GM04503 (cell line): ENCODE measurements at regions not wholly inside any gene's neighbourhood (a gene's known extent, or its start where the extent isn't known, plus 50 kb on each side); places are given as distances from the start of the nearest gene placed in this dataset.
"Not testable (repeated sequence)": the region's sequence is repeated elsewhere in the genome, so short reads cannot be mapped to it uniquely, and the experiment has no call there.

Source experiments
- DNase-seq: peaks from one replicate; pipeline ENCODE4 v3.0.0-alpha.2; 2012; ENCODE audit warnings: low read depth

- DNase-seq, result no peak
Observed at GRCh38 chr16:5305023-5305422, 207.4 kb upstream of the EEF2KMT start.

- no peak for DNase-seq
Observed at GRCh38 chr16:5302372-5303114, 204.9 kb upstream of the EEF2KMT start.

- DNase-seq, result no peak
Observed at GRCh38 chr16:5298202-5298601, 200.6 kb upstream of the EEF2KMT start.

GRCh38 chr16:5296176-5296575 lies 198.6 kb upstream of the EEF2KMT start:
- DNase-seq, result no peak

GRCh38 chr16:5295304-5295703 lies 197.7 kb upstream of the EEF2KMT start:
- DNase-seq, result not testable (repeated sequence)

GRCh38 chr16:5282152-5282551 lies 184.6 kb upstream of the EEF2KMT start:
- not testable (repeated sequence) for DNase-seq

GRCh38 chr16:5257462-5257861 lies 159.9 kb upstream of the EEF2KMT start:
- no peak for DNase-seq

- DNase-seq, result no peak
Observed at GRCh38 chr16:5252791-5253190, 155.2 kb upstream of the EEF2KMT start.

- DNase-seq, result not testable (repeated sequence)
Observed at GRCh38 chr16:5247403-5247802, 149.8 kb upstream of the EEF2KMT start.

- not testable (repeated sequence) for DNase-seq
Observed at GRCh38 chr16:5240278-5240626, 142.7 kb upstream of the EEF2KMT start.

- not testable (repeated sequence) for DNase-seq
Observed at GRCh38 chr16:5239472-5240277, 142.1 kb upstream of the EEF2KMT start.

GRCh38 chr16:5235119-5235518 lies 137.5 kb upstream of the EEF2KMT start:
- DNase-seq, result no peak

- no peak for DNase-seq
Observed at GRCh38 chr16:5234295-5235050, 136.9 kb upstream of the EEF2KMT start.

- no peak for DNase-seq
Observed at GRCh38 chr16:5231246-5231759, 133.7 kb upstream of the EEF2KMT start.

GRCh38 chr16:5228369-5228768 lies 130.8 kb upstream of the EEF2KMT start:
- no peak for DNase-seq

GRCh38 chr16:5225931-5226655 lies 128.5 kb upstream of the EEF2KMT start:
- DNase-seq, result no peak

GRCh38 chr16:5222761-5223160 lies 125.2 kb upstream of the EEF2KMT start:
- DNase-seq, result no peak

GRCh38 chr16:5221831-5222230 lies 124.2 kb upstream of the EEF2KMT start:
- DNase-seq, result not testable (repeated sequence)

- no peak for DNase-seq
Observed at GRCh38 chr16:5220705-5221104, 123.1 kb upstream of the EEF2KMT start.

GRCh38 chr16:5216441-5217080 lies 119.0 kb upstream of the EEF2KMT start:
- DNase-seq, result no peak

- no peak for DNase-seq
Observed at GRCh38 chr16:5215901-5216300, 118.3 kb upstream of the EEF2KMT start.
